ENCODE measurements at regions not wholly inside any gene's neighbourhood (a gene's known extent, or its start where the extent isn't known, plus 50 kb on each side); places are given as distances from the start of the nearest gene placed in this dataset.

DNA sequence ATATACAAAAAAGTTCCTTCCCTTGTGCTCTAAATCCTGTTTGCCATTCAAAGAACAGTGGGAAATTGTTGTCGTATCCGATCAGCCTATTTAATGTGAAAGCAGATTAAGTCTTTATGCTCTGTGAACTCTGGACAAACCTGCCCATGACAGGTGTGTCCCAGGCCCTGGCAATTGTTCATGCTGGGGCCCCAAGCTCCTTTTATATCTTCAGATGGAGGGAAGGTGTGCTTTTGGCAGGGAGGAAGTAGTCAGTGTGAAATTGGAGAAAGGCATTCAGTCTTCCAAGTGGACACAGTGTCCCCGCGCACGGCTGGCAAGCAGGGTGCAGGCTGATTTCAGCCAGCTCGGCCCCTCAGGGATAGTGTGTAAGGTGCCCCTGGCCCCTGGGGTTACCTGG lies 135.1 kb upstream of the F3 start:
- H3K27ac Mint-ChIP-seq, result peak overlapping the region; percentile 62
- H3K9me3 Mint-ChIP-seq, result no peaks in the 10 kb centered on the region
- peaks cover 5% of the 10 kb centered on the region for H3K36me3 Mint-ChIP-seq
- H3K27me3 Mint-ChIP-seq, result no peaks in the 10 kb centered on the region
- TF ChIP-seq, protein P1, sequence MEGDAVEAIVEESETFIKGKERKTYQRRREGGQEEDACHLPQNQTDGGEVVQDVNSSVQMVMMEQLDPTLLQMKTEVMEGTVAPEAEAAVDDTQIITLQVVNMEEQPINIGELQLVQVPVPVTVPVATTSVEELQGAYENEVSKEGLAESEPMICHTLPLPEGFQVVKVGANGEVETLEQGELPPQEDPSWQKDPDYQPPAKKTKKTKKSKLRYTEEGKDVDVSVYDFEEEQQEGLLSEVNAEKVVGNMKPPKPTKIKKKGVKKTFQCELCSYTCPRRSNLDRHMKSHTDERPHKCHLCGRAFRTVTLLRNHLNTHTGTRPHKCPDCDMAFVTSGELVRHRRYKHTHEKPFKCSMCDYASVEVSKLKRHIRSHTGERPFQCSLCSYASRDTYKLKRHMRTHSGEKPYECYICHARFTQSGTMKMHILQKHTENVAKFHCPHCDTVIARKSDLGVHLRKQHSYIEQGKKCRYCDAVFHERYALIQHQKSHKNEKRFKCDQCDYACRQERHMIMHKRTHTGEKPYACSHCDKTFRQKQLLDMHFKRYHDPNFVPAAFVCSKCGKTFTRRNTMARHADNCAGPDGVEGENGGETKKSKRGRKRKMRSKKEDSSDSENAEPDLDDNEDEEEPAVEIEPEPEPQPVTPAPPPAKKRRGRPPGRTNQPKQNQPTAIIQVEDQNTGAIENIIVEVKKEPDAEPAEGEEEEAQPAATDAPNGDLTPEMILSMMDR (conservative IDR thresholded peaks at IDR 0.05), result no peak
- H3K4me1 Mint-ChIP-seq (ENCODE audit: unreplicated experiment), result peaks cover 13% of the 10 kb centered on the region
- H3K4me3 Mint-ChIP-seq, result no peak overlapping the region
- no peak for DNase-seq (ENCODE audit: extremely low spot score, unreplicated experiment)

DNA sequence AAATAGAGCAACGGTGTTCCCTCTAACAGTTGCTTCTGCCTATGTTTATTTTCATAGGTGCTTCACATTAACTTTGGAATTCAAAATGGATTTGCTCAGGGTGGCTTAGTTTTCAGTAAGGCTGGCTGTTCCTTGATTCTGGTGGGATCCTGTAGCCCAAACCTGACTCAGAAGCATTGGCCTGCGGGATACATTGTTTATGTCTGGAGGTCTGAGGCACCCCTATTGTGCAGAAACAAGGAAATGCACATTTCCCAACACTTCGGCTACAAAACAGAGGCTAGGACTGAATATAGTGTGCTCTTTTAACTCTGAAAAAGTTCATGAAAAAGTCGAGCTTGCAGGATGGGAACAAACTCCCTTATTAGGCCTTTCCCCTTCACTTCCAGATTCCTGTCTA lies 133.8 kb upstream of the F3 start:
- H3K27ac Mint-ChIP-seq, result no peak overlapping the region
- H3K4me1 Mint-ChIP-seq (ENCODE audit: unreplicated experiment), result peaks cover 13% of the 10 kb centered on the region
- H3K36me3 Mint-ChIP-seq, result peaks cover 5% of the 10 kb centered on the region
- TF ChIP-seq, protein P1 (conservative IDR thresholded peaks at IDR 0.05), result no peak
- H3K9me3 Mint-ChIP-seq, result no peaks in the 10 kb centered on the region
- H3K4me3 Mint-ChIP-seq, result no peak overlapping the region
- no peaks in the 10 kb centered on the region for H3K27me3 Mint-ChIP-seq
- DNase-seq (ENCODE audit: extremely low spot score, unreplicated experiment), result no peak

DNA sequence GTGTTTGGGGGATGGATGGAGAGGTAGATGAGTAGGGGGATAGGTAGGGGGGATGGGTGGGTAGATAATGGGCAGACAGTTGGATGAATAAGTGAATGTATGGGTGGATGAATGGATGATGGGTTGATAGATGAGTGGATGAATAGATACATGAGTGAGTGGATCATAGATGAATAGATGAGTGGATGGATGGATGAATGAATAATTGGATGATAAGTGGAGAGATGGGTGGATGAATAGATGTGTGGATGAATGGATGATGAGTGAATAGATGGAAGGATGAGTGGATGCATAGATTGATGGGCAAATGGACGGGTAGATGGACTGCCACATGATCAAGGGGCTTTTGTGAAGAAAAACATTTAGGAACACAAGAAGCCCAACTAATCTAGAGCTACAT lies 133.3 kb upstream of the F3 start:
- Mint-ChIP-seq H3K9me3 (no peaks in the 10 kb centered on the region), H3K27ac (no peak overlapping the region), H3K36me3 (peaks cover 5% of the 10 kb centered on the region), H3K4me3 (no peak overlapping the region), H3K27me3 (no peaks in the 10 kb centered on the region), H3K4me1 (ENCODE audit: unreplicated experiment) (peaks cover 13% of the 10 kb centered on the region)
- TF ChIP-seq, protein P1 (conservative IDR thresholded peaks at IDR 0.05), result no peak
- DNase-seq (ENCODE audit: extremely low spot score, unreplicated experiment), result no peak

GRCh38 chr1:94672934-94673333 lies 131.4 kb upstream of the F3 start:
- H3K27me3 Mint-ChIP-seq, result no peaks in the 10 kb centered on the region
- H3K4me3 Mint-ChIP-seq, result no peak overlapping the region
- no peak for DNase-seq (ENCODE audit: extremely low spot score, unreplicated experiment)
- H3K36me3 Mint-ChIP-seq, result no peaks in the 10 kb centered on the region
- H3K9me3 Mint-ChIP-seq, result peaks cover 3% of the 10 kb centered on the region
- peaks cover 13% of the 10 kb centered on the region for H3K4me1 Mint-ChIP-seq (ENCODE audit: unreplicated experiment)
- TF ChIP-seq, protein P1 (conservative IDR thresholded peaks at IDR 0.05), result no peak
- H3K27ac Mint-ChIP-seq, result no peak overlapping the region

DNA sequence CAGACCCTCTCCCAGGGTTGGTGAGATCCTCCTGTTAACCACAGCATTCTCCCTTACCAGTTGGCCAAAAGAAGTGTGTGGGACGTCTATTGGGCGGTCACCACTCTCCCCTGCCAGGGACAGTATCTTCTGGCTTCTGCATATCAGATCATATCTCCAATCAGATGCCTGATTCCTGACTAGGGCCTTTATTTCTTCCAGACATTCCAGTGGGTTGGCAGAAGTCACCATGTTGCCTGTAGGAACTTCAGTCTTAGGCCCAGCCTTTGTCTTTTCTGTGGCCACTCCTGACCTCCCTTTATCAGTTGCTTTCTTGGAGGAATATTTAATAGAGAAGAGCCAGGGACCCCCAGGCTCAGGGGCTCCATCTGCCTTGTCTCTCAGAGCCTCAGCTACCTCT lies 130.4 kb upstream of the F3 start:
- no peak overlapping the region for H3K27ac Mint-ChIP-seq

More for the DNA sequence above, 130.4 kb upstream of the F3 start:
- peaks cover 5% of the 10 kb centered on the region for H3K4me1 Mint-ChIP-seq (ENCODE audit: unreplicated experiment)
- TF ChIP-seq, protein P1 (conservative IDR thresholded peaks at IDR 0.05), result no peak
- no peak for DNase-seq (ENCODE audit: extremely low spot score, unreplicated experiment)
- H3K4me3 Mint-ChIP-seq, result no peak overlapping the region
- H3K27me3 Mint-ChIP-seq, result no peaks in the 10 kb centered on the region
- H3K36me3 Mint-ChIP-seq, result peaks cover 4% of the 10 kb centered on the region
- peaks cover 11% of the 10 kb centered on the region for H3K9me3 Mint-ChIP-seq

Measured in type B pancreatic cell (in vitro differentiated cells).